Epithelial cell of proximal tubule (primary cell): ENCODE measurements at regions not wholly inside any gene's neighbourhood (a gene's known extent, or its start where the extent isn't known, plus 50 kb on each side); places are given as distances from the start of the nearest gene placed in this dataset.

Source experiments
- DNase-seq: peaks from one replicate; pipeline ENCODE4 v3.0.0-alpha.2; 2011; ENCODE audit warnings: low read depth
- H3K4me3 ChIP-seq: 2 replicates; pipeline ENCODE4 v1.5.1; 2011; ENCODE audit warnings: low read depth, mild to moderate bottlenecking, low read length
- TF ChIP-seq, protein P1 (sequence below): conservative IDR thresholded peaks from 2 replicates; pipeline ENCODE4 v1.5.1; 2012; ENCODE audit warnings: low read depth, mild to moderate bottlenecking, low read length

DNA sequence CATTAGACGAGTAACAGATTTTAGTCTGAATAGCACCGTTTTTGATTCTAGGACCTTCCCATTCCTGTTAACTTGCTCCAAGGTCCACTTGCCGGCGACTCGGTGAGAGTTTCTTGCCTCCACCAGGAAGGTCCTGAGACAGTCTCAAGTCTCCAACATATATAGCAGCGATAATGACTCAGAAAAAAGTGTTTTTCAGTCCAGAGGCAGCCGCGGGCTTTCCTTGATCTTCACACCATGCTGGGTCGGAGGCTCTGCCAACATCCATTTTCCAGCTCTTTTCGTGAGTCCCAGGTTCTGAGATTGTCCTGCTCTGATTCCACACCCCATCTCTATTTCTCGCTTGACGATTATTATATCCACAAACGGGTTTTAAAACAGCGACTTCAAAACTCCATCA, 170.5 kb downstream of the GPX5 start:
- peak overlapping the region; percentile 42 for H3K4me3 ChIP-seq
- TF ChIP-seq, protein P1, sequence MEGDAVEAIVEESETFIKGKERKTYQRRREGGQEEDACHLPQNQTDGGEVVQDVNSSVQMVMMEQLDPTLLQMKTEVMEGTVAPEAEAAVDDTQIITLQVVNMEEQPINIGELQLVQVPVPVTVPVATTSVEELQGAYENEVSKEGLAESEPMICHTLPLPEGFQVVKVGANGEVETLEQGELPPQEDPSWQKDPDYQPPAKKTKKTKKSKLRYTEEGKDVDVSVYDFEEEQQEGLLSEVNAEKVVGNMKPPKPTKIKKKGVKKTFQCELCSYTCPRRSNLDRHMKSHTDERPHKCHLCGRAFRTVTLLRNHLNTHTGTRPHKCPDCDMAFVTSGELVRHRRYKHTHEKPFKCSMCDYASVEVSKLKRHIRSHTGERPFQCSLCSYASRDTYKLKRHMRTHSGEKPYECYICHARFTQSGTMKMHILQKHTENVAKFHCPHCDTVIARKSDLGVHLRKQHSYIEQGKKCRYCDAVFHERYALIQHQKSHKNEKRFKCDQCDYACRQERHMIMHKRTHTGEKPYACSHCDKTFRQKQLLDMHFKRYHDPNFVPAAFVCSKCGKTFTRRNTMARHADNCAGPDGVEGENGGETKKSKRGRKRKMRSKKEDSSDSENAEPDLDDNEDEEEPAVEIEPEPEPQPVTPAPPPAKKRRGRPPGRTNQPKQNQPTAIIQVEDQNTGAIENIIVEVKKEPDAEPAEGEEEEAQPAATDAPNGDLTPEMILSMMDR = no peak

DNA sequence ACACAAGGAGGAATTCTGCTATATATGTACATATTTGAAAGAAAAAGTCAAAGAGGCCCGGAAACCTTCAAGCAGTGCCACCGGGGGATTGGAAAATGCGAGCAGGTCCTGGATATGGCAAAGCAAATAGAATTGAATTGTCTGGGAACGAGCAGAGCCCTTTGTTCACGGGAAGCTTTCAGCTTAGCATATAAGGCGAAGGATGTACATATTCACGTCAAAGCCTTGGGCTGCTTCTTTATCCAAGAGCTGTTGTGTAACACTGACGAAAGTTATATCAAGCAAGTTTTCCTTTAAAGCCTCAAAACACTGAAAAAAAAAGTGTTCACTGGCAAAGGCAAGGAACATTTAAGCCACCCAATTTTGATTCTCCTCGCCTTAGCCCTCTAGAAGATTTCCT, 171.0 kb downstream of the GPX5 start:
- peak overlapping the region; percentile 42 for H3K4me3 ChIP-seq
- no peak for DNase-seq
- TF ChIP-seq, protein P1 = no peak

More for the DNA sequence above, 170.5 kb downstream of the GPX5 start:
- DNase-seq = no peak

DNA sequence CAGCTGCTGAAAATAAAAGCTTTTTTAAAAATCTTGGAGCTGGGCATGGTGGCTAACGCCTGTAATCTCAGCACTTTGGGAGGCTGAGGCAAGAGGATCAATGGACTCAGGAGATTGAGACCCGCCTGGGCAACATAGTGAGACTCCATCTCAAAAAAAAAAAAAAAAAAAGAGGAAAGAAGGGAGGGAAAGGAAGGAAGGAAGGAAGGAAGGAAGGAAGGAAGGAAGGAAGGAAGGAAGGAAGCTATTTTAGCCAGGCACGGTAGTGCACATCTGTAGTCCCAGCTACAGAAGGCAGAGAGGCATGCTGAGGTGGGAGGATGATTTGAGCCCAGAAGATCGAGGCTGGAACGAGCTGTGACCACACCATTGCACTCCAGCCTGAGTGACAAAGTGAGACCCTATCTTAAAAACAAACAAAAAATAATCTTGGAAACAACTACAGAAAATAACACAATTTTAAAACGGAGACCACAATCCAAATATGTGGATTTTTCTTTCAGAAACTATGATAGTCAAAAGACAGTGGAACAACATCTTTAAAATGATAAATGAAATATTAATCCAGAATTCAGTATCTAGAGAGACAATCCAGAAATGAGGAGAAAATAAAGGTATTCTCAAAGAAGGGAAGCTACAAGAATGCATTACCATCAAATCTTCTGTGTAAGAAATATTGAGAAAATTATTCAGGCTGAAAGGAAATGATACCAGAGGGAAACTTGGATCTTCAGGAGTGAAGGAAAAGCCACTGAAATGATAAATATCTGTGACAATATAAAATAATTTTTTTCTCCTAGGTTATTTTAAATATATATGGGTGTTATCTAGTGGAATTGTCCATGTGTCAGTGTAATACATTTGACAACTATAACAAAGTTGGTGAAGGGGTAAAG, 182.0 kb downstream of the GPX5 start:
- DNase-seq = no peak
- TF ChIP-seq, protein P1 = no peak
- no peak overlapping the region for H3K4me3 ChIP-seq

DNA sequence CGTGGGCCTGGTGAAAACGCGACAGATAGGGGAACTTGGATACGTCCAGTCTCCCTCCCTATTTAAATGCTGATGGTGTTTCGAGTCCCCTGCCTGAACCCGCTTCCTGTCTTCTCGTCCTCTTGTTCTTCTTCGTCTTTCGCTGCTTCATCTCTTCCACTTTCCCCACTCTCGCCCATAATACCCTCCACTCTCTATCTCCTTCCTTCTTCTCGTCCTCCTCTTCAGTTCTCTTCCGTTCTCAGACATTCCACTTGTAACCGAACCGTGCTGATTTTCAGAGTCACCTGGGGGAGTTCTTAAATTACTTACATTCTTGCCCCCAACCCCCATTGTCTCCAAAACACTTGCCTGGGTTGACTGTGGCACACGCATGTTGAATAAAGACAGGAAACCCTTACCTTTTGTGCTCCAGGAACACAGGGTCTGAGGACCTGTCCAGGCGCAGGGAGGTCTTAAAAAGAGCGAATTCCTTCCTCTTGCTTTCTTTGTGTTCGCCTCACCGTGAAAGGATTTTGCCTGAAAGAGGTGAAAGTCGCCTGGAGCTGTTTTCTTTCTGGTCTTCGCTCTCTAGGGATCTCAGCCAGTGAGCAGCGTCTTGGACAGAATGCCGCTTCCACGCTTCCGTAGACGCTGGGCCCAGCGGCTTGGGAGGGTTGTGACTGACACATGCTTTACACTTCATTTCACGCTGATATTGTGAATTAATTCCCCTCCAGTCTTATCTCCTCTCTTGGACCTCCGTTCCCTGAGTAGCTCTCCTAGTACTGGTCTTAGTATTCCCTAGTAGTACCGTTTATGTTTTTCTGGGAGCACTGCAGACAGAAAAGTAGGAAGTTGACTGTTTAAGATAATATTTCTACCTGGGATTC, 184.0 kb downstream of the GPX5 start:
- DNase-seq = no peak
- peak overlapping the region; percentile 47 for H3K4me3 ChIP-seq
- TF ChIP-seq, protein P1 = no peak

DNA sequence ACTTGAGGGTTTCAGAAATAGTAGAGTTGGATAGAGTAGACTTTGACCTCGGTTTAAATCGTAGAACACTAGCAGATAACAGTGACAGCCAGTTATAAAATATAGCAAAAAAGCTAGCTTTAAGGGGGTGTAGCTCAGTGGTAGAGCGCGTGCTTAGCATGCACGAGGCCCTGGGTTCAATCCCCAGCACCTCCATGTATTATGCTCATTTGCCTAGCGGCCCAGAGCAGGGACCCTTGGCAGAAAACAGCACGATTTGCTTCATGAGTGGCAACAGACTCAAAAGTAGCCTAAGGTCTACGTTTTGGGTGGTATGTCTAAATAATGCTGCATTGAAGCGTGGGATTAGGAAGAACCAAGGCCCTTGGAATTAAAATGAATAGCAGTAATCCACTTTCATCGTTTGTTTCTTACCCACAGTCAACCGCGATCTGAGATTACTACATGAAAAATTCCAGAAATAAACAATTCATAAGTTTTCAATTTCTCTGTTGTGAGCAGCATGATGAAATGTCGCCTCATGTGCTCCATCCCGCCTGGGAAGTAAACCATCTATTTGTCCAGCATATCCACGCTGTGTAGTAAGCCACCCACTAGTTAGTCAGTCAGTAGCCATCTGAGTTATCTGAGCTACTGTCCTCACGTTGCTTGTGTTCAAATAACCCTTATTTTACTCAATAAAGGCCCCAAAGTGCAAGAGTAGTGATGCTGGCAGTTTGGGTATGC, 184.9 kb downstream of the GPX5 start:
- TF ChIP-seq, protein P1 = no peak
- peak overlapping the region; percentile 47 for H3K4me3 ChIP-seq
- no peak for DNase-seq

DNA sequence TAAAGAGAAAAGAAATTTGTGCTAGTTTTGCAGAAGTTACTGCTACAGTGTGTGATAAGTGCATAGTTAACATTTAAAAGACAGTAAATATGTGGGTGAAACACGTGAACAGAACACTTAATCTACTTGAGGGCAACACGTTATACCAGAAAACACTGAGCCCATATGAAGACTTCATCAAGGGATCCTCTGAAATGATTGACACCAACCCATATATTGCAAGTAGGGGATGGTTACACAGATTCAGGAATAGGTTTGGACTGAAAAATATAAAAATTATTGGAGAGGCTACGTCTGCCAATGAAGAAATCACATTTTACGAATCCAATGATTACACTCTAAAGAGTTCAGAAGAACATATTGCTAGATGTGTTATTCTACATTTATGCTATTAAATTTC, 185.6 kb downstream of the GPX5 start:
- no peak for DNase-seq

More for the DNA sequence above, 185.6 kb downstream of the GPX5 start:
- no peak overlapping the region for H3K4me3 ChIP-seq
- TF ChIP-seq, protein P1 = no peak
